ENCODE measurements at regions not wholly inside any gene's neighbourhood (a gene's known extent, or its start where the extent isn't known, plus 50 kb on each side); places are given as distances from the start of the nearest gene placed in this dataset.

DNA sequence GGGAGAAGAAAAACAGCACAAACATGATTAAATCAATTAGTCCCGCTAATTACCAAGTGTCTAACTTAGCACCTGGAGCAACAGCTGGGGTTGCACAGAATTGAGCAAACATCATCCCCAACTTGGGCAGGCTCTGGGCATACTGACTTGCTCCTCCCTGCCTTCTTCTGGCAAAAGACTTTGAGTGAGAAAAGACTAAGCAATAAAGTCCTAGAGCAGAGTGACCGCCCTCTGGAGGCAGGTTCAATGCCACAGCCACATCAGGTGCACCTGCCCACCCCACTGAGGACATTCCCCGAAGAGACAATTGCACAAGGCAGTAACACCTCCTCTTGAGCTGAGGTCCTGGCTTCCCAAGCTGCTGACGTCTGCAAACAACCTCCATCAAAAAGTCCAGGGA, 358.3 kb downstream of the SOX9 start:
- no peak overlapping the region for H3K27ac Mint-ChIP-seq
- H3K4me3 Mint-ChIP-seq: no peak overlapping the region
- no peaks in the 10 kb centered on the region for H3K36me3 Mint-ChIP-seq
- ATAC-seq: no peak
- no peak for DNase-seq (ENCODE audit: low spot score)
- peaks cover under 1% of the 10 kb centered on the region for H3K9me3 Mint-ChIP-seq
- peaks cover 5 to 7% of the 10 kb centered on the region in 2 donors for H3K27me3 Mint-ChIP-seq
- H3K4me1 Mint-ChIP-seq (ENCODE audit: low read depth in 2 of 2): no peaks in the 10 kb centered on the region

DNA sequence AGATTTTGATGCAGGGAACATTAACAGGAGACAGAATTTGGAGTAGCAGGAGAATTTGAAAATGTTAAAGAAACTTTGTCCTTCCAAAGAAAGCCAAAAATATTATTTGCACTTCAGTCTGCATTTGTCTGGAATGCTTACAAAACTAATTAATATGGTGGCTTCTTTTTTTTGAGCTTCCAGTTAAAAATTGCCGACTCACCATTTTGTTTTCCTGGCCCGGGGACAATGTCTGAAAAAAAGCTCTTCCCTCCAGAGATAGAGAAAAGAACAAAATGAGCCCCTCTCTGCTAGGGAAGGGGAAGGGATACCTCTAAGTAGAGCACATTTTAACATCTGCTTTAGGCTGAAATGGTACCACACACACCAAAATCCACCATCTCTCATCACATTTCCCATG, 360.8 kb downstream of the SOX9 start:
- DNase-seq (ENCODE audit: low spot score) (no peak), ATAC-seq (no peak)
- H3K4me3 Mint-ChIP-seq: no peak overlapping the region
- no peaks in the 10 kb centered on the region for H3K4me1 Mint-ChIP-seq (ENCODE audit: low read depth in 2 of 2)
- no peak overlapping the region for H3K27ac Mint-ChIP-seq
- H3K9me3 Mint-ChIP-seq: no peaks in the 10 kb centered on the region
- H3K27me3 Mint-ChIP-seq: peaks cover 2 to 7% of the 10 kb centered on the region in 2 donors
- H3K36me3 Mint-ChIP-seq: no peaks in the 10 kb centered on the region

DNA sequence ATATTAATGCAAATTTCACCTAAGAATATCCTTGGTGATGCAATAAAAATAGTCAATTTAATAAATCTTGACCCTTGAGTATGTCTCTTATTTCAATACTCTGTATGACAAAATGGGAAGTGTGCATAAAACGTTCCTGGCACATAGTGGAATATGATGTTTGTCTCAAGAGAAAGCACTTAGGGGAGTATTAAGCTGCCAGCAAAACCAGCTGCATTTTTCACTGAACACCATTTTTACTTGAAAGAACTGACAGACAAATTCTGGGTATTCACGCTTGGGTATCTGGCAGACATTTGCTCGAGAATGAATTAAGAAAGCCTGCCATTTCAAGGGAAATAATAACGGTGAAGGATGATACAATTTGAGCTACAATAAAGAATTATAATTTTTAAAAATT, 364.8 kb downstream of the SOX9 start:
- H3K4me1 Mint-ChIP-seq (ENCODE audit: low read depth in 2 of 2): no peaks in the 10 kb centered on the region
- peaks cover 0 to 6% of the 10 kb centered on the region in 2 donors for H3K27me3 Mint-ChIP-seq
- H3K4me3 Mint-ChIP-seq: no peak overlapping the region
- no peak overlapping the region for H3K27ac Mint-ChIP-seq
- H3K36me3 Mint-ChIP-seq: no peaks in the 10 kb centered on the region
- no peak for ATAC-seq
- DNase-seq (ENCODE audit: low spot score): no peak
- no peaks in the 10 kb centered on the region for H3K9me3 Mint-ChIP-seq

DNA sequence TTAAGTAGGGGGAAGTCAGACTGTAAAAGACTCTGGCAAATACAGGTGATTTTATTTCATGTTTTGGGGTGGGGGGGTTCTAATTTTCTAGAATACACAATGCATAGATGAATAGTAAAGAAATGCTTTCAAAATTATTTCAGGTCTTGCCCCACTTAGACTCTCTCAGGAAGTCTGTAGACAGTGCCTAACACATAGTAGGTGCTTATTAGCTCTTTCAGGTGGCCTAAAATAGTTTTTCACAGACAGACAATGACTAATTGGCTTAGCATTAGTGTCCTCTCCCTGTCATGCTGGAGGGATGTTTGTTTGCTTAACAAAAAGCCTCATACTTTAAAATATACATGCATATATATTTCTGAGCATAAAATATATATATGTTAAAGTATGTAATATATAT, 366.0 kb downstream of the SOX9 start:
- H3K27ac Mint-ChIP-seq: no peak overlapping the region
- H3K4me1 Mint-ChIP-seq (ENCODE audit: low read depth in 2 of 2): no peaks in the 10 kb centered on the region
- DNase-seq (ENCODE audit: low spot score): no peak
- no peaks in the 10 kb centered on the region for H3K9me3 Mint-ChIP-seq
- no peak overlapping the region for H3K4me3 Mint-ChIP-seq
- peaks cover 0 to 6% of the 10 kb centered on the region in 2 donors for H3K27me3 Mint-ChIP-seq
- no peak for ATAC-seq
- H3K36me3 Mint-ChIP-seq: no peaks in the 10 kb centered on the region

DNA sequence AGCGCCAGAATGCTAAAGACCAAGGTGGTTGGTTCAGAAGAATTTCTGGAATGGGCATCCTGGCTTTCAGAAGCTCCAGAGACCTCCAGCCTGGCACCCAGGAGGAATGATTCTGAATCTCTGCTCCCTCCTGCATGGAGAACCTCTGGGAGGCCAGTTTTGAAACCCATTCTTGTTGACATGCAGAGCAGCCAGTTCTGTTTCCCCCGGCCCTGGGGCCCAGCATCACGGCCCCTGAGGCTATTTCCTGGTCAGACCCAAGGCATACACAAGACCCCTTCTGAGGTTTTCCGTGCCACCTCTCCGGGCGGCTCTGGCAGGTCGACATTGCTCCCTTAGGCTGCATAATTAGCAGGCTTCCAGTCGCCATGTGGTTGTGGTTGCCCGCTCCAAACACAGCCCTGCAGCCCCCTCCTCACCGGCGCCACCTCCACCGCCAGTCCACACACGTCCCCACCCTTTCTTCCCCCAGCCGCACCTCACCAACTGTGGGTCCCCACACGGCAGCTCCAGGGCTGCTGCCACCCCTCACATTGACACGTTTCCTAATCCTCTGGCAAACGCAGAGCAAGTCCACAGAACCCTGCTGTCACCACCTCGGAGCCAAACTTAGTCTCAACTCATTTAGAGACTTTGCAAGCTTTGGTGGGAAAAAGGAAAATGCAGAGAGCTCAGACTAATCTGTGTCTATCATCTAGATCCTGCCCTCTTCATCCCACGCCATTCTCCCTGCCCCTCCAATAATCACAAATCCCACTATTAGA, 367.1 kb downstream of the SOX9 start:
- Mint-ChIP-seq H3K9me3 (no peaks in the 10 kb centered on the region), H3K27me3 (peaks cover 0 to 6% of the 10 kb centered on the region in 2 donors), H3K27ac (no peak overlapping the region), H3K4me1 (ENCODE audit: low read depth in 2 of 2) (no peaks in the 10 kb centered on the region), H3K4me3 (no peak overlapping the region), H3K36me3 (no peaks in the 10 kb centered on the region)
- DNase-seq (ENCODE audit: low spot score) (no peak), ATAC-seq (peak in 1 of 2 donors; percentile 24)

DNA sequence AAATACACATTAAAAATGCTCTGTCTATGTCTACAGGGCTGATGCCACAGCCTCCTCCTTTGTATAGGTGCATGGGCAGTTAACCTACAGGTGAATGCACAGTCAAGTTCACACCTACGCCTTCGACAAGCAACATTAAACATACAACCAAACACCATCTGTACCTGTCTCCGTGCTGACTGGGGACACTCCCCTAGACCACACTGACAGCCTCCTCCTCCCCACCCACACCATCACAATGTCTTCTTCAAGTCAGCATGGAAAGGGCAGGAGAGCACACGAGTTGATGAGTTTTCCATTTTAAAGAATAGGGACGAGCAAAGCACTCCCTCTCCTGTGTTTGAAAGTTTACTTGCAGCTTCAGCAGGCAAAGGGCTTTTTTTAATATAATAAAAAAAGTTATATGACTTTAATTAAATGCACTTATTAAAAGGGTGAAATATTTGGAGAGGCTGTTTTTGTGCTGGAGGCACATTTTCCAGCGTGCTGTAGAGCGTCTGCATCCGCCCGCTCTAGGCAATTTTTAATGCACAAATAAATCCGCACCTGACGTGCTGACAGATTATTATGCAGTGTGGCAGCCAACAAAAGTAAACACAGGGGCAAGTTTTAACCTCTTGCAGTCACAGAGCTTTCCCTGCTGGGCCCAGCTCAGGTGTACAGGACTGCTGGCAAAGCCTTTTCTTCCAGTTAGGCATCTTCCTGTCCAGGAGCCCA, 367.9 kb downstream of the SOX9 start:
- peaks cover 0 to 6% of the 10 kb centered on the region in 2 donors for H3K27me3 Mint-ChIP-seq
- DNase-seq (ENCODE audit: low spot score) (no peak), ATAC-seq (peak in 1 of 2 donors; percentile 40)
- no peaks in the 10 kb centered on the region for H3K9me3 Mint-ChIP-seq
- no peaks in the 10 kb centered on the region for H3K4me1 Mint-ChIP-seq (ENCODE audit: low read depth in 2 of 2)
- H3K27ac Mint-ChIP-seq: no peak overlapping the region
- H3K4me3 Mint-ChIP-seq: no peak overlapping the region
- no peaks in the 10 kb centered on the region for H3K36me3 Mint-ChIP-seq

DNA sequence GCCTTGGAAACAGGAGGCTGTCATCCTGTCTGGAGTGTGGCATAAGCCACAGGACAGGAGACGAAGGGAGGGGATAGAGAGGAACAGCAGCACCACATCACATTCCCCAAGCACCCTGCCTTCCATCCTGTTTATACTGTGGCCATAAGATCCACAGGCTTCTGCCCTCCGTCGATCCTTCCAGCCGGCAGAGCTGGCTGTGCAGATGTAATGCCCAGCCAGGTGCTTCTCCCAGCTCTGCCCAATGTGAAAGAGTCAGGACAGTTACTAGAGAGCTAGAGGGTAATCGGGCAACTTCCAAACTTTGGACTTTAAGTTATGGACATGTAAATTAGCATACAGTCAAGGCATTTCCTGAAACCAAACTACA, 368.4 kb downstream of the SOX9 start:
- Mint-ChIP-seq H3K4me1 (ENCODE audit: low read depth in 2 of 2) (no peaks in the 10 kb centered on the region), H3K36me3 (no peaks in the 10 kb centered on the region), H3K9me3 (no peaks in the 10 kb centered on the region), H3K4me3 (no peak overlapping the region), H3K27me3 (peaks cover 4 to 8% of the 10 kb centered on the region in 2 donors), H3K27ac (no peak overlapping the region)
- ATAC-seq (peak in 1 of 2 donors; percentile 24), DNase-seq (ENCODE audit: low spot score) (no peak)

DNA sequence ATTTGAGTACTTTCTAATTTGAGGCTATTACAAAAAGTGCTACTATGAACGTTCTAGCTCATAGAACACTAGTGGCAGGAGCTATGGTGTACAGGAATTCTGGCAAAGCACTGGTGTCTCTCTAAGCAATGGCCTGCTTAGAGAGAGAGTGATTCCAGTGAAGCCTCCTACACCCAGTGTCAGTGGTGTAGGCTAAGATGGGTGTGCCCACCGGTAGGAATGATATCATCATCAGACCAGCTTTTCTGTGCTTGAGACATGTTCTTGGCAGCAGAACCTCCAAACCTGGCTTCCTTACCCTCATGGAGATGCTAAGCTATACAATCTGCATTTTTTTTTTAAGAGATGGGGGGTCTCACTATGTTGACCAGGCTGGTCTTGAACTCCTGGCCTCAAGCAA, 370.3 kb downstream of the SOX9 start:
- no peaks in the 10 kb centered on the region for H3K4me1 Mint-ChIP-seq (ENCODE audit: low read depth in 2 of 2)
- no peak overlapping the region for H3K4me3 Mint-ChIP-seq
- H3K27ac Mint-ChIP-seq: no peak overlapping the region
- no peak for ATAC-seq
- H3K9me3 Mint-ChIP-seq: no peaks in the 10 kb centered on the region
- no peak for DNase-seq (ENCODE audit: low spot score)
- peaks cover 7 to 8% of the 10 kb centered on the region in 2 donors for H3K27me3 Mint-ChIP-seq
- no peaks in the 10 kb centered on the region for H3K36me3 Mint-ChIP-seq

DNA sequence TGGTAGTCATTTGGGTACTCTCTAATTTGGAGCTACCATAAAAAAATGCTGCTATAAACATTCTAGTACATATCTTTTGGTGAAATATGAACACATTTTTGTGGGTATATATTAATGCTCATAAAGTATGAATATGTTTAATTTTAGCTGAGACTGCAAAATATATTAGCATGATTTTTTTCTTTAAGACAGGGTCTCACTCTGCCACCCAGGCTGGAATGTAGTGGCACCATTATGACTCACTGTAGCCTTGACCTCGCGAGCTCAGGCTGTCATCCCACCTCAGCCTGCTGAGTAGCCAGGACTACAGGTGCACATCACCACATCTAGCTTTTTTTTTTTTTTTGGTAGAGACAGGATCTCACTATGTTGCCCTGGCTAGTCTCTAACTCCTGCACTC, 371.7 kb downstream of the SOX9 start:
- ATAC-seq: no peak
- no peak overlapping the region for H3K27ac Mint-ChIP-seq
- H3K9me3 Mint-ChIP-seq: no peaks in the 10 kb centered on the region
- H3K4me1 Mint-ChIP-seq (ENCODE audit: low read depth in 2 of 2): no peaks in the 10 kb centered on the region
- DNase-seq (ENCODE audit: low spot score): no peak
- no peaks in the 10 kb centered on the region for H3K36me3 Mint-ChIP-seq
- no peak overlapping the region for H3K4me3 Mint-ChIP-seq
- H3K27me3 Mint-ChIP-seq: peaks cover 7 to 8% of the 10 kb centered on the region in 2 donors

DNA sequence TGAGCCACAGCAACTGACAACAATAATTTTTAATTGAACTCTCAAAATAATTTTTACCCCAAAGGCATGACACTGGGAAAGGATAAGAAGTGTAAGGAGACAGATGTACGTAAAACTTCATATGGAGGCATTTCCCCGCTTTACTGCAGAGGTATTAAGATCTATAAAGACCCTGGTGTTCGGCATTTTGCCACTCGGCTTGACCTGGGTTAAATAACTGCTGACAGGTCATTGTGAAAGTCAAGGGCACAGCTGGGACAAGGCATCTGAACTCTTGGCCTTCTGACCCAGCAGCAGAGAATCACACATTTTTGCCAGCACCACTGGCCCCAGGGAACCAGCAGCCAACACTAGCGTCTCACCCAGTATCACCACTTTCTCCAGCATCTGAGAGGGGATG, 372.1 kb downstream of the SOX9 start:
- no peak overlapping the region for H3K27ac Mint-ChIP-seq
- H3K36me3 Mint-ChIP-seq: no peaks in the 10 kb centered on the region
- no peaks in the 10 kb centered on the region for H3K4me1 Mint-ChIP-seq (ENCODE audit: low read depth in 2 of 2)
- ATAC-seq (no peak), DNase-seq (ENCODE audit: low spot score) (no peak)
- no peak overlapping the region for H3K4me3 Mint-ChIP-seq
- H3K9me3 Mint-ChIP-seq: no peaks in the 10 kb centered on the region
- H3K27me3 Mint-ChIP-seq: peaks cover 7 to 8% of the 10 kb centered on the region in 2 donors

DNA sequence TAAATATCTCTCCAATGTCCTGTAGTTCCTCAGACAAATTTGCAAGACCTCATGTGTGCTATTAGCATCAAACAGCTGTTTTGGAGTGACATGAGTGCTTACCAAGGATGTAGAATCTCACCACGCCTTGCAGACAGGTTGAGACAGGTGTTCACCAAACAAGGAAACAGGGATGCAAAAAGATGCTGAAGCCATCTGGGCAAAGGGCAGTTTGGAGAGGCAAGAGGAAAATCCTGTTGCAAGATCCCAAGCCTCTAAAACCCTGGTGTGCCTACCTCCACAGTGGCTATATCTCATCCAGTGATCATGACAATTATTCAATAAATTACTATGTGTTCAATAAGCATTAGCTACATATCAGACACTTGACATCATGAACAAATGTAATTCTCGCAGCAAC, 373.7 kb downstream of the SOX9 start:
- Mint-ChIP-seq H3K9me3 (no peaks in the 10 kb centered on the region), H3K27ac (no peak overlapping the region), H3K4me1 (ENCODE audit: low read depth in 2 of 2) (no peaks in the 10 kb centered on the region), H3K4me3 (no peak overlapping the region), H3K36me3 (no peaks in the 10 kb centered on the region), H3K27me3 (peaks cover 2 to 7% of the 10 kb centered on the region in 2 donors)
- DNase-seq (ENCODE audit: low spot score) (no peak), ATAC-seq (no peak)

DNA sequence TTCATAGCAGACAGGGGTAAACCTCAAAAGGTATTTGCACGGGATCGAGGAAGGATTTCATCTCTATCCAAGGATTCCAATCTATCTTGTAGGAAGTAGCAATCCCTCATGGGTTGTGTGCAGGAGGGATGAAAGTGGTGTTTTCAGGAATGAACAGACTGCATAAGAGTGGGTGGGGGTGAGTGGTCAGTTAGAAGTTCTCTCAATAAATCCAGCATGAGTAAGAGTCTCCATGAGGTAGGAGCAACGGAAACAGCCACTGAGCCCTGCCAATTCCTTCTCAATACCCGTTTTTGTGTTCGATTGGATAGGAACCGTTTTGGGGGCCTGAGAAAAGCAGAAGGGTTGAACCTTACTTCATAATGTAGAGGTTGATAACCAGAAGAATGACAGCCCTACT, 375.6 kb downstream of the SOX9 start:
- Mint-ChIP-seq H3K36me3 (no peaks in the 10 kb centered on the region), H3K4me3 (no peak overlapping the region), H3K27me3 (peaks cover 5 to 13% of the 10 kb centered on the region in 2 donors), H3K9me3 (no peaks in the 10 kb centered on the region), H3K4me1 (ENCODE audit: low read depth in 2 of 2) (no peaks in the 10 kb centered on the region), H3K27ac (no peak overlapping the region)
- DNase-seq (ENCODE audit: low spot score) (no peak), ATAC-seq (no peak)

DNA sequence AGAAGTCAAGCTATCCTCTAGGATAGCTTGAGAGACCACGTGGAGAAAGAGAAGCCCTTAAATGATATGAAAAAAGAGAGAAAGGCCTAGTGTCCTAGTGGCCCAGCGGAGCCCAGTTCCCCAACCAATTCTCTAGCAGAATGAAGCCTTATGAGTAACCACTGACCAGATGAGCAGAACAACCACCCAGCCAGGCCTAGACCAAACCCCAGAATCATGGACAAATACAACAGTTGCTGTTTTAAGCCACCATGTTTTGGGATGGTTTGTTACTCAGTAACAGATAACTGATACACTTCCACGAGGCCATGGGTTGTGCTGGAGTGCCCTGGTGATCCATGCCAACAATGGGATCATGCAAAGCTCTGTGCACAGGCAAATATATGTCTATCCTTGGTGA, 377.1 kb downstream of the SOX9 start:
- H3K27me3 Mint-ChIP-seq: peaks cover 5 to 18% of the 10 kb centered on the region in 2 donors
- H3K4me3 Mint-ChIP-seq: no peak overlapping the region
- no peak overlapping the region for H3K27ac Mint-ChIP-seq
- H3K9me3 Mint-ChIP-seq: no peaks in the 10 kb centered on the region
- DNase-seq (ENCODE audit: low spot score): no peak
- ATAC-seq: no peak
- H3K4me1 Mint-ChIP-seq (ENCODE audit: low read depth in 2 of 2): no peaks in the 10 kb centered on the region
- H3K36me3 Mint-ChIP-seq: no peaks in the 10 kb centered on the region

DNA sequence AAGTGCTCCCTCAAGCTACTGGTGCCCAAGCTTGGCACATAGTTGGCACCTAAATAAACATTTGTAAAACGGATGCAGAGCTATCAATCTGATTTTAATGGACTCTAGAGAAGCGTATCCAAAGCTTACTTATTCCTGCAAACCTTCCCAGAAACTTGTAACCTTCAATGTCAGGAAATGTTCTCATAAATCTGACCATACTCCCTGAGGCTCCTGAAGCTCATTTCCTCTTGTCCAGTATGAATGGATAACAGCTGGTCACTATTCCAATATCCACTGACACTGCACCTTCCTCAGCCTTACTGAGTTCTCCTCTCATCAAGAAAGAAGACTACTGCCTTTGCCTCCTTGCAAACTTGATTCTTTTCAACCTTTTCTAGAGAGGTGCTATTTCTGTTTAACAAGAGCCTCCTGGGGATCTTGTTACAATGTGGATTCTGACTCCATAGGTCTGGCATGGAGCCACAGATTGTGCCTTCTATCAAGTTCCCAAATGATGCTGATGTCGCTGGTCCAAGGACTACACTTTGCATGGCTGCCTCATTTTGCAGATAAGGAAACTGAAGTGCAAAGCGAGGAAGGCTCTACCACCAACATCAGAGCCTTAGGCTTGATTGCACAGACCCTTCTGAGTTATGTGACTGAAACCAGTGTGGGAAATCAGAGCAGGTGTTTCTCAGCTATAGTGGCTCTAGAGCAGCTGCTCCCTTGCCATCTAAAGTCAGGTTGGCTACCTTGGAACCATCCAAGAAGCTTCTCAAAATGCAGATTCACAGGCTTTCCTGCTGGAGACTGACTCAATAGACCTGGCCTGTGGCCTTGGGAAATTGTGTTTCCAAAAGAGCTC, 377.8 kb downstream of the SOX9 start:
- H3K27ac Mint-ChIP-seq: no peak overlapping the region
- DNase-seq (ENCODE audit: low spot score) (no peak), ATAC-seq (no peak)
- peaks cover 8 to 25% of the 10 kb centered on the region in 2 donors for H3K27me3 Mint-ChIP-seq
- H3K4me1 Mint-ChIP-seq (ENCODE audit: low read depth in 2 of 2): no peaks in the 10 kb centered on the region
- no peaks in the 10 kb centered on the region for H3K36me3 Mint-ChIP-seq
- H3K9me3 Mint-ChIP-seq: no peaks in the 10 kb centered on the region
- H3K4me3 Mint-ChIP-seq: no peak overlapping the region
